Ishikawa (cell line): ENCODE measurements at regions not wholly inside any gene's neighbourhood (a gene's known extent, or its start where the extent isn't known, plus 50 kb on each side); places are given as distances from the start of the nearest gene placed in this dataset.

Experiments used
- CEBPB ChIP-seq: IDR thresholded peaks from 2 replicates; pipeline ENCODE4 v1.6.1; 2012
- CREB1 ChIP-seq: IDR thresholded peaks from 2 replicates; pipeline ENCODE4 v1.6.1; 2012; ENCODE audit warnings: low read depth
- EP300 ChIP-seq: IDR thresholded peaks from 2 replicates; pipeline ENCODE4 v1.6.1; 2012; ENCODE audit warnings: borderline replicate concordance
- RAD21 ChIP-seq: IDR thresholded peaks from 2 replicates; pipeline ENCODE4 v1.6.1; 2012; ENCODE audit warnings: low read depth
- TAF1 ChIP-seq: IDR thresholded peaks from 2 replicates; pipeline ENCODE4 v1.6.1; 2012; ENCODE audit warnings: low read depth, mild to moderate bottlenecking
- YY1 ChIP-seq: IDR thresholded peaks from 2 replicates; pipeline ENCODE4 v1.6.1; 2012; ENCODE audit warnings: low read depth
- ZBTB7A ChIP-seq: IDR thresholded peaks from 2 replicates; pipeline ENCODE4 v1.6.1; 2012; ENCODE audit warnings: low read depth
- TF ChIP-seq, protein P1 (sequence below): IDR thresholded peaks from 2 replicates; pipeline ENCODE4 v1.6.1; 2012
- TF ChIP-seq, protein P2 (sequence below): IDR thresholded peaks from 2 replicates; pipeline ENCODE4 v1.6.1; 2012

DNA sequence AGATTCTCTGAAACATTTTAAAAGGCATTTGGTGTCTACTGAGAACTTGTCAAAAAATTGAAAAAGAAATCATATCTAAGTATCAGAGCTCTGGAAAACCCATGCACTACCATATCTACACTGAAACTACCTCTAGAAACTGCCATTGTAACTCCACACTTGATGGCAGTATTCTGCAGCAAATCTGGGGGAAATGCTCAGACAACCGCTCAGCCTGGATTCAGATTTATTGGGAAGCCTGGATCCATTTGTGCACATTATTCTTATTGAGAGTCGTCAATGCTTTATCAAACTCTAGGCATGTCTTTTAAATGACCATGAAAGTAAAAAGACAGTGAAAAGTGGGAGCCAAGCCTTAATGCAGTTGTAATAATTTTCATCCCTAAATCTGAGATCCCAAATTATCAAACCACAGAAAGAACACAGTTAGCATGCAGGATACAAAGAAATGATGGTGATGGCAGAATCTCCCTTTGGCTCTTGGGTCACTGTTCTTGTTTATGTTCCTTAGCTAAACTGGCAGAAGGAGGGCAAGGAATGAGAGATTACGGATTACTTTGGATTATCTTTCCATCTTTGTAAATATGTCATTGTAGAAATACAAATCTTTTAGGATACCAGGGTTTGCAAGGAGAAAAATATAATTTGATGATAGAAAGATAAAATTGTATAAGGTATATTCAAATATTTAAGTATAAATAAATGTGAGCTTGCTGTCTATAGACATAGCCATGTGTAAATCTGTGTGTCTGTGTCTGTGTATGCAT, 512.1 kb upstream of the SYT4 start:
- no peak for TF ChIP-seq EP300
- TF ChIP-seq YY1: no peak
- no peak for TF ChIP-seq ZBTB7A
- TF ChIP-seq RAD21: peak; percentile 40; the same call in 1 of the 2 replicates
- no peak for TF ChIP-seq CEBPB
- TF ChIP-seq, protein P1, sequence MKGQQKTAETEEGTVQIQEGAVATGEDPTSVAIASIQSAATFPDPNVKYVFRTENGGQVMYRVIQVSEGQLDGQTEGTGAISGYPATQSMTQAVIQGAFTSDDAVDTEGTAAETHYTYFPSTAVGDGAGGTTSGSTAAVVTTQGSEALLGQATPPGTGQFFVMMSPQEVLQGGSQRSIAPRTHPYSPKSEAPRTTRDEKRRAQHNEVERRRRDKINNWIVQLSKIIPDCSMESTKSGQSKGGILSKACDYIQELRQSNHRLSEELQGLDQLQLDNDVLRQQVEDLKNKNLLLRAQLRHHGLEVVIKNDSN: no peak
- TF ChIP-seq, protein P2, sequence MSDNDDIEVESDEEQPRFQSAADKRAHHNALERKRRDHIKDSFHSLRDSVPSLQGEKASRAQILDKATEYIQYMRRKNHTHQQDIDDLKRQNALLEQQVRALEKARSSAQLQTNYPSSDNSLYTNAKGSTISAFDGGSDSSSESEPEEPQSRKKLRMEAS: no peak
- TF ChIP-seq CREB1: no peak
- TF ChIP-seq TAF1: no peak
